Fibroblast of villous mesenchyme (primary cell): ENCODE measurements at regions not wholly inside any gene's neighbourhood (a gene's known extent, or its start where the extent isn't known, plus 50 kb on each side); places are given as distances from the start of the nearest gene placed in this dataset.

Experiments
- DNase-seq: peaks from one replicate; pipeline ENCODE4 v3.0.0-alpha.2; 2010; ENCODE audit warnings: low read depth
- H3K4me3 ChIP-seq: 2 replicates; pipeline ENCODE4 v1.5.1; 2011; ENCODE audit warnings: low read depth, mild to moderate bottlenecking, low read length
- CTCF ChIP-seq: IDR thresholded peaks from 2 replicates; pipeline ENCODE4 v1.5.1; 2012; ENCODE audit warnings: low read depth, mild to moderate bottlenecking, low read length; ENCODE audit not compliant: insufficient read depth

DNA sequence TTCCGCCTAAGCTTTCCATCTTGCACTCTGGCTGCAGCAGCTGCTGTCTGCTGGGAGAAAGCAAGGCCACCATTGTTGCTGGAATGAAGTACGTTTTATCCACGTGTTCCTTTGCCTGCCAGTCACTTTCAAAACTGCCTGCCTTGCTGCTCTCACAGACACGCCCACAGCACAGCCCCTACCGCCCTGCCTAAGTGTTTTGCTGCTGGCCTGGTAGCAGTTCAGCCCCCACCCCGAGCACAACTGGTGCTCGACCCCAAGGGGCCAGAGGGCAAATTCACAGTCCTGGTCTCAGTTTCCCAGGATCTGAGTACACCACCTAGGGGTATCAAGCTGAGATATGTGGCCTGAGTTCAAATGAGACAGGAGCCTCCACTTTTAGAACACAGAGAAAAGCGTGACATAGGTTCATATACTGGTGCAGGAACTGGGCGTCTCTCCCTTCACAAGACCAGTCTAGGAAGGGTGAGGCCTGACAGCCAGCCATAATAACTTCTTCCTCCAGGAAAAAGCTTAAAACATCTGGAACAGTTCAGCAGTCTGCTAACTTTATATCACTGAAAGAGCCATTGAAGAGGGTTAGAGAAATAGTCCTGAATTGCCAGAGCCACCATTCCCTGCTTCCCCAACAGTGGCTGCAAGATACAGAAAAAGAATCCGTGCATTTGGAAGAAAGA lies 1012.3 kb downstream of the ZPLD1 start:
- no peak for TF ChIP-seq CTCF
- H3K4me3 ChIP-seq: no peak overlapping the region
- DNase-seq: no peak

- no peak for DNase-seq
- no peak for TF ChIP-seq CTCF
- H3K4me3 ChIP-seq: no peak overlapping the region
Observed at GRCh38 chr3:103453152-103453551, 1018.3 kb downstream of the ZPLD1 start.

- no peak for TF ChIP-seq CTCF
- DNase-seq: no peak
- H3K4me3 ChIP-seq: no peak overlapping the region
Observed at GRCh38 chr3:103459815-103460214, 1025.0 kb downstream of the ZPLD1 start.

GRCh38 chr3:103470498-103470897 lies 1035.7 kb downstream of the ZPLD1 start:
- TF ChIP-seq CTCF: no peak
- no peak for DNase-seq
- no peak overlapping the region for H3K4me3 ChIP-seq

- H3K4me3 ChIP-seq: no peak overlapping the region
- no peak for TF ChIP-seq CTCF
- DNase-seq: no peak
Observed at GRCh38 chr3:103494011-103494410, 1059.2 kb downstream of the ZPLD1 start.

GRCh38 chr3:103494512-103494911 lies 1059.7 kb downstream of the ZPLD1 start:
- no peak for DNase-seq
- no peak for TF ChIP-seq CTCF

DNA sequence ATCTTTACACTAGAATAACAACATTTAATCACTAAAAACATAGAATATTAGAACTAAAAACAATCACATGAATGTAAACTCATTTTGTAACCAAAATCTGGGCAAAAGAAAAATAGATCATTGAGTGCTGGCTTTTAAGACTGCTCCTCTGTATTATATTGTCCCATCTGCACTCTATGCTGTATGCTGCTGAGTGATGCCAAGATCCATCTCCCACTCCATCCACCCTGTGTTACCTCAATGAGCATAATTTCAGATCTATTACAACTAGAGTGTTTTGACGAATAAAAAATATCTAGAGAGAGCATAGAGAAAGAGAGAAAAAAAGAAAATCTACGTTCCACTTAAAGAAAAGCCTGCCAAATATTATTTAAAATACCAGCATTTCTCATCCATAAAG lies 1060.4 kb downstream of the ZPLD1 start:
- DNase-seq: no peak
- no peak for TF ChIP-seq CTCF
- H3K4me3 ChIP-seq: no peak overlapping the region

More at GRCh38 chr3:103494512-103494911, 1059.7 kb downstream of the ZPLD1 start:
- no peak overlapping the region for H3K4me3 ChIP-seq
